PC-3 (cell line): ENCODE measurements at regions not wholly inside any gene's neighbourhood (a gene's known extent, or its start where the extent isn't known, plus 50 kb on each side); places are given as distances from the start of the nearest gene placed in this dataset.

ENCODE experiments used
- ATAC-seq: fragments of 200-7000 bp; cut with Tn5 transposase; 2 replicates; pipeline ENCODE4 v1.9.1; 2020; ENCODE audit warnings: mild to moderate bottlenecking, moderate library complexity
- BruUV-seq: library from RNA; stranded (reverse); fragments of 400-500 nt; replicated peaks from 2 replicates; lab custom pipeline; 2021; lab: Mats Ljungman, UMichigan
- CTCF ChIA-PET: fragments of 300-600 bp; sonication (Branson Sonifier 250); formaldehyde crosslinking; loops from one replicate; lab custom pipeline; 2022; ENCODE audit warnings: antibody characterized with exemption; lab: Charles Lee
- POLR2A ChIA-PET: fragments of 300-600 bp; sonication (Branson Sonifier 250); formaldehyde crosslinking; loops from one replicate; lab custom pipeline; 2022; ENCODE audit warnings: antibody characterized with exemption; ENCODE audit not compliant: unreplicated experiment; lab: Charles Lee
- DNase-seq: peaks from one replicate; pipeline ENCODE4 v3.0.0-alpha.2; 2015
- H2AFZ ChIP-seq: fragments of 300-600 bp; sonication (generic); 2 replicates; pipeline ENCODE4 v1.6.0; 2016; ENCODE audit warnings: antibody characterized with exemption, low read length
- H3F3A ChIP-seq: fragments of 300-600 bp; sonication (generic); one replicate; pipeline ENCODE4 v1.6.0; 2017; ENCODE audit warnings: antibody characterized with exemption, low read length, control low read depth, mild to moderate bottlenecking; ENCODE audit not compliant: unreplicated experiment
- H3K27ac ChIP-seq: fragments of 300-600 bp; sonication (generic); 2 replicates; pipeline ENCODE4 v1.5.1; 2016; ENCODE audit warnings: mild to moderate bottlenecking, low read length
- H3K27me3 ChIP-seq: fragments of 300-600 bp; sonication (generic); 2 replicates; pipeline ENCODE4 v1.6.1; 2016; ENCODE audit warnings: low read length, mixed read lengths
- H3K36me3 ChIP-seq: fragments of 300-600 bp; sonication (generic); 2 replicates; pipeline ENCODE4 v1.6.1; 2016; ENCODE audit warnings: low read depth, mixed run types, low read length, mixed read lengths
- H3K4me1 ChIP-seq: fragments of 300-600 bp; sonication (generic); 2 replicates; pipeline ENCODE4 v1.5.1; 2016; ENCODE audit warnings: low read length; ENCODE audit not compliant: insufficient read depth
- H3K4me2 ChIP-seq: fragments of 300-600 bp; sonication (generic); 2 replicates; pipeline ENCODE4 v1.6.0; 2016; ENCODE audit warnings: low read length
- H3K4me3 ChIP-seq: fragments of 300-600 bp; sonication (generic); 2 replicates; pipeline ENCODE4 v1.5.1; 2016; ENCODE audit warnings: mild to moderate bottlenecking, low read length, mixed read lengths
- H3K79me2 ChIP-seq: fragments of 300-600 bp; sonication (generic); 2 replicates; pipeline ENCODE4 v1.6.1; 2017; ENCODE audit warnings: low read length, mixed read lengths
- H3K9ac ChIP-seq: fragments of 300-600 bp; sonication (generic); 2 replicates; pipeline ENCODE4 v1.6.0; 2016; ENCODE audit warnings: mild to moderate bottlenecking, low read length
- H3K9me2 ChIP-seq: fragments of 300-600 bp; sonication (generic); replicated peaks from 2 replicates; pipeline ENCODE4 v1.6.1; 2016; ENCODE audit warnings: mixed run types, low read length, mixed read lengths
- H3K9me3 ChIP-seq: fragments of 300-600 bp; sonication (generic); 2 replicates; pipeline ENCODE4 v1.6.1; 2016; ENCODE audit warnings: low read length, mixed read lengths
- H4K20me1 ChIP-seq: fragments of 300-600 bp; sonication (generic); 2 replicates; pipeline ENCODE4 v1.6.1; 2016; ENCODE audit warnings: low read length, mixed read lengths
- EZH2 ChIP-seq: fragments of 300-600 bp; sonication (generic); IDR thresholded peaks from one replicate; pipeline ENCODE4 v1.6.1; 2017; ENCODE audit warnings: antibody characterized with exemption, mild to moderate bottlenecking, low read length; ENCODE audit not compliant: unreplicated experiment
- EZH2phosphoT487 ChIP-seq: fragments of 300-600 bp; sonication (generic); IDR thresholded peaks from 2 replicates; pipeline ENCODE4 v1.6.1; 2018; ENCODE audit warnings: mild to moderate bottlenecking, antibody characterized with exemption, low read length, borderline replicate concordance
- intact Hi-C: fragments of 100-400 bp; cut with micrococcal nuclease; formaldehyde crosslinking; loops from 2 replicates; pipeline ENCODE4 v1.9.0; 2023
- TF ChIP-seq, protein P1 (sequence below): fragments of 300-600 bp; sonication (generic); conservative IDR thresholded peaks from 2 replicates; pipeline ENCODE4 v1.5.1; 2017; ENCODE audit warnings: antibody characterized with exemption, low read depth, mild to moderate bottlenecking, low read length

DNA sequence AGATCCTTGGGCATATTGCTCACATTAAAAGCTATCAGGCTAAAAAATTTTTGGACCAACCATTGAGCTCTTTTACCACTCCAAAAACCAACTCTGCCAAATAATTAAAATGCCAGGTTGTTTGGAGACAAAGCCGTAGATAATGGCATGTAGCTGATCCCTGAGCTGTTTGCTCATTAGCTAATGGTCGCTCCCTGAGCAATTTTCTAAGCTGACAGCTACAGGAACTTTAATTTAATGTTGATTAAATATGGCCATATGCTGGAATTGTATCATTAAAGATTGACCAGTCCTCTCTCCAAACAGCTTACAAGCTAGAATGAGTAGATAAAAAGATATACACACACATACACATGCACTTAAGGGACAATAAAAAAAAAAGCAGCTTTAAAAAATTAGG lies 216.2 kb upstream of the ARHGAP20 start:
- no peaks in the 10 kb centered on the region for H3F3A ChIP-seq
- no peak for ATAC-seq
- no peak overlapping the region for H3K4me2 ChIP-seq
- TF ChIP-seq EZH2 (no peak), EZH2phosphoT487 (no peak)
- TF ChIP-seq, protein P1, sequence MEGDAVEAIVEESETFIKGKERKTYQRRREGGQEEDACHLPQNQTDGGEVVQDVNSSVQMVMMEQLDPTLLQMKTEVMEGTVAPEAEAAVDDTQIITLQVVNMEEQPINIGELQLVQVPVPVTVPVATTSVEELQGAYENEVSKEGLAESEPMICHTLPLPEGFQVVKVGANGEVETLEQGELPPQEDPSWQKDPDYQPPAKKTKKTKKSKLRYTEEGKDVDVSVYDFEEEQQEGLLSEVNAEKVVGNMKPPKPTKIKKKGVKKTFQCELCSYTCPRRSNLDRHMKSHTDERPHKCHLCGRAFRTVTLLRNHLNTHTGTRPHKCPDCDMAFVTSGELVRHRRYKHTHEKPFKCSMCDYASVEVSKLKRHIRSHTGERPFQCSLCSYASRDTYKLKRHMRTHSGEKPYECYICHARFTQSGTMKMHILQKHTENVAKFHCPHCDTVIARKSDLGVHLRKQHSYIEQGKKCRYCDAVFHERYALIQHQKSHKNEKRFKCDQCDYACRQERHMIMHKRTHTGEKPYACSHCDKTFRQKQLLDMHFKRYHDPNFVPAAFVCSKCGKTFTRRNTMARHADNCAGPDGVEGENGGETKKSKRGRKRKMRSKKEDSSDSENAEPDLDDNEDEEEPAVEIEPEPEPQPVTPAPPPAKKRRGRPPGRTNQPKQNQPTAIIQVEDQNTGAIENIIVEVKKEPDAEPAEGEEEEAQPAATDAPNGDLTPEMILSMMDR = no peak
- no peaks in the 10 kb centered on the region for H3K79me2 ChIP-seq
- H3K9me2 ChIP-seq = no peaks in the 10 kb centered on the region
- DNase-seq = no peak
- H3K4me1 ChIP-seq = no peaks in the 10 kb centered on the region
- ChIA-PET CTCF (no interaction called here), POLR2A (no interaction called here)
- no TSS peak for BruUV-seq
- H3K27ac ChIP-seq = no peak overlapping the region
- no peak overlapping the region for H3K4me3 ChIP-seq
- no peaks in the 10 kb centered on the region for H3K36me3 ChIP-seq
- no peaks in the 10 kb centered on the region for H4K20me1 ChIP-seq
- H2AFZ ChIP-seq = no peak overlapping the region
- intact Hi-C loops = no loop called here
- H3K27me3 ChIP-seq = peaks cover 14% of the 10 kb centered on the region
- no peak overlapping the region for H3K9ac ChIP-seq
- no peaks in the 10 kb centered on the region for H3K9me3 ChIP-seq

DNA sequence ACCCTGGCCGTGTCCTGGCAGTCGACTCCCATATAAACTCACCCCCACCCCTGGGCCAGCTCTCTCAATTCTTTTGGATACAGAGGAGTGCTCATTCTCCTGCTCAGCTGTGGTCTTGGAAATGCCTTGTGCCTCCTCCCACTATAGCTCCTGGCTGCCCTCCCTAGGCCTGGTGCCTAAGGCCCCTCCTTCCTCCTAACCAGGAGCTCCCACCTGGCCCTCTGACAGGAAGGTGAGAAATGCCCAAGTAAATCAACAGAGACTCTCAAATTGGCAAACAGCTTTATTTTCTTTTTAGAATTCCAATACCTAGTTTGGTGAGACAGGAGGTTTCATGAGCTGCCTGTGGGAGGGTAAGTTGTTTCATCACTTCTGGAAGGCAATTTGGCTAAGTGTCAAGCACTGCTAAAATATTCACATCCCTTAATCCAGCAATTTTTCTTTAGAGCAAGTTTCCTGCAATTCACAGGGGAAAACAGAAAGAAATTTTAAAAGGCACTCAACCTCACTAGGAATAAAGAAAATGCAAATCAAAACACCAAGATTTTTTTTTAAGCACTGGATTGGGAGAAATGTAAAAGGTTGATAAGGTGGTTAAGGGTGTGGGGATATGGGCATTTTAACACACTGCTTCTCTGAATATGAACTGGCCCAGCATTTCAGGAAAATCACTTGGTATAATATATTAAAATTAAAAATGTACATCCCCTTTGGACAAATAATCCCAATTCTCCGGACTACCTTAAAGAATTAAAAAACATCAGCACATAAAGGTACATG lies 209.7 kb upstream of the ARHGAP20 start:
- H3K9me3 ChIP-seq = no peaks in the 10 kb centered on the region
- TF ChIP-seq, protein P1 = no peak
- ChIA-PET CTCF (no interaction called here), POLR2A (no interaction called here)
- no peak overlapping the region for H3K4me2 ChIP-seq
- H3F3A ChIP-seq = no peaks in the 10 kb centered on the region
- H2AFZ ChIP-seq = no peak overlapping the region
- H3K9ac ChIP-seq = no peak overlapping the region
- no peaks in the 10 kb centered on the region for H3K79me2 ChIP-seq
- intact Hi-C loops = no loop called here
- ATAC-seq (no peak), DNase-seq (no peak)
- no peaks in the 10 kb centered on the region for H4K20me1 ChIP-seq
- BruUV-seq = no TSS peak
- H3K27ac ChIP-seq = no peak overlapping the region
- no peak overlapping the region for H3K4me3 ChIP-seq
- H3K9me2 ChIP-seq = no peaks in the 10 kb centered on the region
- peaks cover 41% of the 10 kb centered on the region for H3K27me3 ChIP-seq
- no peaks in the 10 kb centered on the region for H3K4me1 ChIP-seq
- no peaks in the 10 kb centered on the region for H3K36me3 ChIP-seq

DNA sequence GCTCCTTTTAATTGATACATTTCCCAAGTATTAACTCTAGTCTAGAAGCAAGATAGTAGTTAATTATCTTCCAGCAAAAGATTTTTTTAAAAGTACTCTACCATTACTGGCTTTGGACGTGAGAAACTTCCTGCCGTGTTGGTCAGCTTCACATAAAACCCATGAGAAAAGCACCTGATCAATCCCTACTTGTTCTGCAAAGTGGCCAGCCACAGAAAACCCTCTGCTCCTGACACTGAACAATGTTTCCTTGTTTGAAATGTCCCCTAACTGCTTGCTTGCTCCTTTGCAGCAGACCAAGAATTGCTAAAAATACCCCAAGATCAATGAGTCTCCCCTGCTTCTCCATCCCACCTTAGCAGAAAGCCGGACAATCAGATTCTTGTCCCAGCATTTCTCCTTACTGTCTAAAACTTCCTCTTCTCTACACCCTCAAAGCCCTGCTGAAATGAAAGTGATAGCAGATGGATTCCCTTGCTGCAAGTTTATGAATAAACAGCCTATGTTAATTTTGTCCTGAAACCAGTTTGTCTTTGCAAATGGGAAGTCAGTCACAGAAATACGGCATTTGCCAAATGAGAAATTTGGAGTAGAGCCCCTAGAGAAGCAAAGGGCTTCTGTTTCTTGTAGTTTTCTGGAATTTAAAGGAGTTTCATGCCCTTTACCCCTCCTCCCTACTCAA lies 207.1 kb upstream of the ARHGAP20 start:
- intact Hi-C loops = no loop called here
- no peak overlapping the region for H3K27ac ChIP-seq
- no peak overlapping the region for H3K9ac ChIP-seq
- TF ChIP-seq, protein P1 = no peak
- TF ChIP-seq EZH2 (no peak), EZH2phosphoT487 (no peak)
- H3K79me2 ChIP-seq = no peaks in the 10 kb centered on the region
- ChIA-PET POLR2A (no interaction called here), CTCF (no interaction called here)
- peaks cover 39% of the 10 kb centered on the region for H3K27me3 ChIP-seq
- no peaks in the 10 kb centered on the region for H3K36me3 ChIP-seq
- no peaks in the 10 kb centered on the region for H3K9me3 ChIP-seq
- no peaks in the 10 kb centered on the region for H3K9me2 ChIP-seq
- no peaks in the 10 kb centered on the region for H4K20me1 ChIP-seq
- H2AFZ ChIP-seq = no peak overlapping the region
- BruUV-seq = no TSS peak
- no peak overlapping the region for H3K4me3 ChIP-seq
- H3F3A ChIP-seq = no peaks in the 10 kb centered on the region
- DNase-seq (no peak), ATAC-seq (no peak)
- no peaks in the 10 kb centered on the region for H3K4me1 ChIP-seq
- no peak overlapping the region for H3K4me2 ChIP-seq
